Tibial artery (tissue), 4 donors: ENCODE measurements at regions not wholly inside any gene's neighbourhood (a gene's known extent, or its start where the extent isn't known, plus 50 kb on each side); places are given as distances from the start of the nearest gene placed in this dataset.

Experiments
- DNase-seq, 2 donors: peaks; one replicate each; pipeline ENCODE4 v3.0.0-alpha.2; 2019
- H3K27ac ChIP-seq, 2 donors: fragments of 200-600 bp; sonication (generic) in 1 of 2; 1 replicate in 1 of 2; 2 replicates in 1 of 2; pipeline ENCODE4 v1.5.1; 2018 to 2019; ENCODE audit warnings: mild to moderate bottlenecking in 1 of 2
- H3K27me3 ChIP-seq, 2 donors: fragments of 200-600 bp; sonication (generic) in 1 of 2; one replicate each; pipeline versions ENCODE4 v1.5.1 to v1.6.0; 2016 to 2019
- H3K36me3 ChIP-seq, 3 donors: fragments of 200-600 bp; sonication (generic) in 2 of 3; one replicate each; pipeline ENCODE4 v1.5.1; 2016 to 2019; ENCODE audit warnings: mild to moderate bottlenecking in 2 of 3
- H3K4me1 ChIP-seq, 4 donors: fragments of 200-600 bp; sonication (generic) in 2 of 4; 1 replicate in 3 of 4; 2 replicates in 1 of 4; pipeline ENCODE4 v1.5.1; 2016 to 2019
- H3K4me3 ChIP-seq, 2 donors: fragments of 200-600 bp; sonication (generic) in 1 of 2; 1 replicate in 1 of 2; 2 replicates in 1 of 2; pipeline ENCODE4 v1.5.1; 2018 to 2019; ENCODE audit warnings: mild to moderate bottlenecking in 2 of 2
- H3K9me3 ChIP-seq, 3 donors: fragments of 200-600 bp; sonication (generic) in 1 of 3; one replicate each; pipeline ENCODE4 v1.5.1; 2016 to 2019
- intact Hi-C: fragments of 100-400 bp; cut with DNase I; formaldehyde crosslinking; loops from one replicate; pipeline ENCODE4 v1.15.0; 2023; ENCODE audit warnings: low total_unique reads
- TF ChIP-seq, protein P1 (sequence below), 2 experiments: fragments of 200-600 bp in 1 of 2; fragments of 450-650 bp in 1 of 2; IDR thresholded peaks; one replicate each; pipeline ENCODE4 v1.5.1; 2017 to 2019; ENCODE audit warnings: antibody characterized with exemption in 2 of 2, mild to moderate bottlenecking in 1 of 2, moderate library complexity in 1 of 2

DNA sequence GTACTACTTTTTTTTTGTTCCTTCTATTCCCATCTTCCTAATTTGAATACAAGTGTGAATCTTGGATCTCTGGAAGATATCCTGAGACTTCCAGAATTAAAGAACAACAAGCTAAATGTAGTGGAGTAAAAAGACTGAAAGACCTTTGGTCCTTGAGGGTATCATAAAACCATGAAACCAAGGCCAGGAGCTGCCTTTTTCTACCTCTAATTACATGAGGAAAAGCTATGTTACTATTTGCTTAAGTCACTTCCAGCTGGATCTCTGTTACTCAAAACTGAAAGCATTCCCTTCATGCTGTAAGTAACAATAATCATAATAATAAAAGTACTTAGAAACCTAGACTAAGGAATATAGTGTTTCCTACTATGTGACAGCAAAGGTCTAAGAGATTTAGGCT, 649.6 kb downstream of the KCTD16 start:
- intact Hi-C loops, result no loop called here
- H3K4me1 ChIP-seq, result no peaks in the 10 kb centered on the region
- TF ChIP-seq, protein P1, sequence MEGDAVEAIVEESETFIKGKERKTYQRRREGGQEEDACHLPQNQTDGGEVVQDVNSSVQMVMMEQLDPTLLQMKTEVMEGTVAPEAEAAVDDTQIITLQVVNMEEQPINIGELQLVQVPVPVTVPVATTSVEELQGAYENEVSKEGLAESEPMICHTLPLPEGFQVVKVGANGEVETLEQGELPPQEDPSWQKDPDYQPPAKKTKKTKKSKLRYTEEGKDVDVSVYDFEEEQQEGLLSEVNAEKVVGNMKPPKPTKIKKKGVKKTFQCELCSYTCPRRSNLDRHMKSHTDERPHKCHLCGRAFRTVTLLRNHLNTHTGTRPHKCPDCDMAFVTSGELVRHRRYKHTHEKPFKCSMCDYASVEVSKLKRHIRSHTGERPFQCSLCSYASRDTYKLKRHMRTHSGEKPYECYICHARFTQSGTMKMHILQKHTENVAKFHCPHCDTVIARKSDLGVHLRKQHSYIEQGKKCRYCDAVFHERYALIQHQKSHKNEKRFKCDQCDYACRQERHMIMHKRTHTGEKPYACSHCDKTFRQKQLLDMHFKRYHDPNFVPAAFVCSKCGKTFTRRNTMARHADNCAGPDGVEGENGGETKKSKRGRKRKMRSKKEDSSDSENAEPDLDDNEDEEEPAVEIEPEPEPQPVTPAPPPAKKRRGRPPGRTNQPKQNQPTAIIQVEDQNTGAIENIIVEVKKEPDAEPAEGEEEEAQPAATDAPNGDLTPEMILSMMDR (IDR thresholded peaks at IDR 0.05), result no peak
- no peak for DNase-seq
- H3K27me3 ChIP-seq, result no peaks in the 10 kb centered on the region
- no peaks in the 10 kb centered on the region for H3K9me3 ChIP-seq
- H3K27ac ChIP-seq, result no peak overlapping the region
- no peak overlapping the region for H3K4me3 ChIP-seq
- no peaks in the 10 kb centered on the region for H3K36me3 ChIP-seq

DNA sequence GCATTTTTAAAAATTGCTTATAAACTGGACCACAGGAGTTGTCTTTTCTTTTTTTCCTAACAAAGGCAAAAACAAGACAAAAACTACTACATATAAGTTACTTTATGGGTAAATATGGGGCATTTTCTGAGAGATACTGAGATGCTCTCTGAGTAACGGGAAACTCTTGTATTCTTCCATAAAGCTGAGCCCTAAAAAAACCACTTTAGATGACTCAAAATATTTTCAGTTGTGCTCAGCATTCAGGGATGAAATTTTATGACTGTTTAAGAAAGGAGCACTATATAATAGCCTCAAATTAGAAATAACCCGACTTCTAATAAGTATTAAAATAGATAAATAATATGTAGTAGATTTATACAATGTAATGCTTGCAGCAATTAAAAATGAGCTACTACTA, 644.5 kb downstream of the KCTD16 start:
- Histone ChIP-seq H3K9me3 (no peaks in the 10 kb centered on the region), H3K27ac (no peak overlapping the region), H3K27me3 (no peaks in the 10 kb centered on the region), H3K4me1 (no peaks in the 10 kb centered on the region), H3K4me3 (no peak overlapping the region), H3K36me3 (no peaks in the 10 kb centered on the region)
- no peak for DNase-seq
- intact Hi-C loops, result no loop called here
- TF ChIP-seq, protein P1 (IDR thresholded peaks at IDR 0.05), result no peak

DNA sequence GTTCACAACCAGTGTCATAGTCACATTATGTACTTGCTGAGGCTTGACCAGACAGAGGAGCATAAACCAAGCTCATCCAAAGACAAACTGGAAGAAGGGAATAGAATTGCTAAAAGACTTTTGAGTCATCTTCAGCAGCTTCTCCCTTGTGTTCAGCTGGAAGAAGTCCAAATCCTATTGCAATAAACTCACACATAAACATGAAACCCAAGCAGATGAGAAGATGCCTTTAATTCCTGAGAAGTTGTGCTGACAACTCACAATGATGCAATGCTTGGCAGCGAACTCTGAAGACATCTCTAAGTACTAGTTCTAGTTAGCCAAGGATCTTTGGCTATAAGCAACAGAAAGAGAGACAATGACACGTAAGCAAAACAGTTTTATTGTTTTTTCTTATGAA, 642.1 kb downstream of the KCTD16 start:
- H3K36me3 ChIP-seq, result no peaks in the 10 kb centered on the region
- no peaks in the 10 kb centered on the region for H3K9me3 ChIP-seq
- DNase-seq, result peak in 1 of 2 donors; percentile 79
- no peak overlapping the region for H3K4me3 ChIP-seq
- TF ChIP-seq, protein P1 (IDR thresholded peaks at IDR 0.05), result no peak
- no peak overlapping the region for H3K27ac ChIP-seq
- no peaks in the 10 kb centered on the region for H3K27me3 ChIP-seq
- H3K4me1 ChIP-seq, result no peaks in the 10 kb centered on the region
- intact Hi-C loops, result no loop called here

DNA sequence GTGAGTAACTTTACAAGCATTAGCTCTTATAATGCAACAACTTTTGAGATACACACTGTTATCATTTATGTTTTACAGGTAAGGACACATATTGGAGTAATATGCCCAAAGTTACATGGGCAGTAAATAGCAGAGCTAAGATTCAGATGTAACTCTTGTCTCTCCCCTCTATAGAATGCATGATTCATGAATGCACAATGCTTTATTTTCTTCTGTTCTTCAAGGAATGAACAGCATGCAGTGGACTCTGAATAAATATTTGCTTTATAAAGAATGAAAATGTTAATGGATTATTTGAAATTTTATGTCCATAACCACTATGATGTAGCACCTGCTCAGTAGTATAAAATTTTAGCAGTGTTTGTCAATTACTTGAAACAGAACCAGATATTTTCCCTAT, 629.5 kb downstream of the KCTD16 start:
- Histone ChIP-seq H3K36me3 (no peaks in the 10 kb centered on the region), H3K4me1 (no peaks in the 10 kb centered on the region), H3K9me3 (no peaks in the 10 kb centered on the region), H3K27ac (no peak overlapping the region), H3K27me3 (no peaks in the 10 kb centered on the region), H3K4me3 (no peak overlapping the region)
- TF ChIP-seq, protein P1 (IDR thresholded peaks at IDR 0.05), result no peak
- intact Hi-C loops, result no loop called here
- DNase-seq, result no peak

DNA sequence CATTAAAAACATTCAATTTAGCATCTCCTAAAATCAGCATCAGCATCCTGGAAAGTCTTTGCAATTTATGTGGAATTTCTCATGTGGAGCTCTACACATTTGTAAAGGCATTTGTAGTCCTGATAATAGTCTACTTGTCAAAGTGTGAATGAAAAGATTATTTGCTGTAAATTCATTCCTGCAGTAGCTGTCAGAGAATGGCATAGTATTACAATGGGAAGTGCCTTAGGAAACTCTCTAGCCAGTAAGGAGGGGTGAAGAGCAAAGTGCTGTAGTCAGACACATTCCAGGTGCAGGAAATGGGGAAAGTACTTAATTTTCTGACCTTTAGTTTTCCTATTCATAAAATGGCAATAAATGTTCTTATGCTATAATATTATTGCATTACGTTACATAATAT, 627.9 kb downstream of the KCTD16 start:
- intact Hi-C loops, result no loop called here
- DNase-seq, result no peak
- no peaks in the 10 kb centered on the region for H3K4me1 ChIP-seq
- TF ChIP-seq, protein P1 (IDR thresholded peaks at IDR 0.05), result no peak
- no peak overlapping the region for H3K27ac ChIP-seq
- H3K27me3 ChIP-seq, result no peaks in the 10 kb centered on the region
- no peaks in the 10 kb centered on the region for H3K9me3 ChIP-seq
- H3K36me3 ChIP-seq, result no peaks in the 10 kb centered on the region
- no peak overlapping the region for H3K4me3 ChIP-seq

DNA sequence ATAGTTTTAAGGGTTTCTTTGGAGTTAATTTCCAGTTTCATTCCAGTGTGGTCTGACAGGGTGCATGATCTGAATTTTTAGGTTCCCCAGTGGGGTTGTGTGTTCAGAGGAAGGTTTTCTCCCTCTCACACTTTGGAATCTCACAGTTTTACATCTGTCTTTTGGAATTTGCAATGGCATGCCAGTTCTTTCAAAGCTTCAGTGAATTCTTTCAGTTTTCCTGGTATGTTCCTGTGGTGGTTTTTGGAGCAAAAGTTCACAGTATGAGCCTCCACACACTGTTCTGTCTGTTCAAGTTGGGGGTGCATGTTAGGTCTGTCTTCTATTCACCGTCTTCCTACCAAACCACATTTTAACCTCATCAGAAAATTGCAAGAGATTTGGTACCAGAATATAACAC, 624.2 kb downstream of the KCTD16 start:
- no peak for DNase-seq
- Histone ChIP-seq H3K27me3 (no peaks in the 10 kb centered on the region), H3K9me3 (no peaks in the 10 kb centered on the region), H3K36me3 (no peaks in the 10 kb centered on the region), H3K4me1 (no peaks in the 10 kb centered on the region), H3K4me3 (no peak overlapping the region), H3K27ac (no peak overlapping the region)
- intact Hi-C loops, result no loop called here
- TF ChIP-seq, protein P1 (IDR thresholded peaks at IDR 0.05), result no peak
